ENCODE measurements at regions not wholly inside any gene's neighbourhood (a gene's known extent, or its start where the extent isn't known, plus 50 kb on each side); places are given as distances from the start of the nearest gene placed in this dataset.

GRCh38 chr11:22041039-22041438 lies 151.8 kb upstream of the ANO5 start:
- no peak for TF ChIP-seq BHLHE40 (IDR thresholded peaks at IDR 0.05; ENCODE audit: borderline replicate concordance)
- no peak for TF ChIP-seq ARNT (IDR thresholded peaks at IDR 0.05)
- TF ChIP-seq HDGF (IDR thresholded peaks at IDR 0.05; ENCODE audit: borderline replicate concordance) = no peak
- TF ChIP-seq PKNOX1 (IDR thresholded peaks at IDR 0.05) = no peak
- no peak for TF ChIP-seq SP1 (IDR thresholded peaks at IDR 0.05)
- no peak for TF ChIP-seq SUZ12 (IDR thresholded peaks at IDR 0.05)
- no peak for TF ChIP-seq LEF1 (IDR thresholded peaks at IDR 0.05; ENCODE audit: borderline replicate concordance)
- no peak for TF ChIP-seq FOXM1 (IDR thresholded peaks at IDR 0.05; ENCODE audit: borderline replicate concordance)
- no peak for TF ChIP-seq FOXA1 (IDR thresholded peaks at IDR 0.05)
- no peak for TF ChIP-seq ELF4 (IDR thresholded peaks at IDR 0.05)

All from HEK293T (cell line).